HCEC 1CT (cell line): ENCODE measurements at regions not wholly inside any gene's neighbourhood (a gene's known extent, or its start where the extent isn't known, plus 50 kb on each side); places are given as distances from the start of the nearest gene placed in this dataset.

Experiments
- DNase-seq: peaks from one replicate; pipeline ENCODE4 v3.0.0-alpha.2; 2017

GRCh38 chr10:58971796-58972491, 204.5 kb upstream of the PHYHIPL start:
- DNase-seq = no peak

GRCh38 chr10:58972576-58973234, 203.7 kb upstream of the PHYHIPL start:
- DNase-seq = no peak

GRCh38 chr10:58973235-58973595, 203.2 kb upstream of the PHYHIPL start:
- DNase-seq = no peak

GRCh38 chr10:58976254-58976653, 200.2 kb upstream of the PHYHIPL start:
- no peak for DNase-seq

- no peak for DNase-seq
Measured at GRCh38 chr10:58979711-58980110, 196.7 kb upstream of the PHYHIPL start.

GRCh38 chr10:58980826-58981415, 195.5 kb upstream of the PHYHIPL start:
- DNase-seq = no peak

- DNase-seq = no peak
Measured at GRCh38 chr10:58981846-58982245, 194.6 kb upstream of the PHYHIPL start.

- no peak for DNase-seq
Measured at GRCh38 chr10:58982470-58983239, 193.8 kb upstream of the PHYHIPL start.

GRCh38 chr10:58985216-58985615, 191.2 kb upstream of the PHYHIPL start:
- no peak for DNase-seq

GRCh38 chr10:58989486-58990039, 186.9 kb upstream of the PHYHIPL start:
- DNase-seq = no peak

GRCh38 chr10:58990693-58991092, 185.8 kb upstream of the PHYHIPL start:
- no peak for DNase-seq

- no peak for DNase-seq
Measured at GRCh38 chr10:58991856-58992255, 184.6 kb upstream of the PHYHIPL start.

- no peak for DNase-seq
Measured at GRCh38 chr10:58992830-58993460, 183.5 kb upstream of the PHYHIPL start.

GRCh38 chr10:58993480-58994221, 182.8 kb upstream of the PHYHIPL start:
- DNase-seq = no peak

GRCh38 chr10:58994226-58995057, 182.0 kb upstream of the PHYHIPL start:
- no peak for DNase-seq

GRCh38 chr10:58995058-58995596, 181.3 kb upstream of the PHYHIPL start:
- no peak for DNase-seq

- DNase-seq = no peak
Measured at GRCh38 chr10:58996063-58996462, 180.4 kb upstream of the PHYHIPL start.

GRCh38 chr10:58996866-58997265, 179.6 kb upstream of the PHYHIPL start:
- DNase-seq = no peak

- DNase-seq = no peak
Measured at GRCh38 chr10:58998924-58999713, 177.3 kb upstream of the PHYHIPL start.
